ENCODE measurements at regions not wholly inside any gene's neighbourhood (a gene's known extent, or its start where the extent isn't known, plus 50 kb on each side); places are given as distances from the start of the nearest gene placed in this dataset.

DNA sequence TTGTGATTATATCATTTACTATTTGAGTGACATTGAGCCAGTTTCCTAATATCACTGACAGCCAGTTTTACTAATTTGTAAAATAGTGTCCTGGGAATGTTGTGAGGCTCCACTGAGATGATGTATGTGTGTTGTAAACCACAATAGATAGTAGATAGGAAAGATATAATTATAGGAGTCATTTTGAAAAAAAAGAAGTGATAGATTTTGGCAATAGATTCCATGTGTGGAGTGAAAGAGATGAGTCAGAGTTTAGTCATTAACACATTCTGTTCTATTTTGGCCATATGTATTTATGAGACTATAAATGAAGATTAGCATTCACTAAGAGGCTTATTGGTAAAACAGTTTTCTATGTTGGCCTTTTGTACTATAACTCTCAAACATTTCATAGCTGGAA lies 388.2 kb downstream of the FAM170A start:
- Mint-ChIP-seq H3K36me3 (ENCODE audit: low read depth, unreplicated experiment) (no peaks in the 10 kb centered on the region), H3K27me3 (ENCODE audit: unreplicated experiment) (no peaks in the 10 kb centered on the region), H3K4me3 (ENCODE audit: unreplicated experiment) (no peak overlapping the region), H3K4me1 (ENCODE audit: unreplicated experiment) (no peaks in the 10 kb centered on the region), H3K9me3 (ENCODE audit: unreplicated experiment) (no peaks in the 10 kb centered on the region), H3K27ac (ENCODE audit: unreplicated experiment) (no peak overlapping the region)
- TF ChIP-seq, protein P1, sequence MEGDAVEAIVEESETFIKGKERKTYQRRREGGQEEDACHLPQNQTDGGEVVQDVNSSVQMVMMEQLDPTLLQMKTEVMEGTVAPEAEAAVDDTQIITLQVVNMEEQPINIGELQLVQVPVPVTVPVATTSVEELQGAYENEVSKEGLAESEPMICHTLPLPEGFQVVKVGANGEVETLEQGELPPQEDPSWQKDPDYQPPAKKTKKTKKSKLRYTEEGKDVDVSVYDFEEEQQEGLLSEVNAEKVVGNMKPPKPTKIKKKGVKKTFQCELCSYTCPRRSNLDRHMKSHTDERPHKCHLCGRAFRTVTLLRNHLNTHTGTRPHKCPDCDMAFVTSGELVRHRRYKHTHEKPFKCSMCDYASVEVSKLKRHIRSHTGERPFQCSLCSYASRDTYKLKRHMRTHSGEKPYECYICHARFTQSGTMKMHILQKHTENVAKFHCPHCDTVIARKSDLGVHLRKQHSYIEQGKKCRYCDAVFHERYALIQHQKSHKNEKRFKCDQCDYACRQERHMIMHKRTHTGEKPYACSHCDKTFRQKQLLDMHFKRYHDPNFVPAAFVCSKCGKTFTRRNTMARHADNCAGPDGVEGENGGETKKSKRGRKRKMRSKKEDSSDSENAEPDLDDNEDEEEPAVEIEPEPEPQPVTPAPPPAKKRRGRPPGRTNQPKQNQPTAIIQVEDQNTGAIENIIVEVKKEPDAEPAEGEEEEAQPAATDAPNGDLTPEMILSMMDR (IDR thresholded peaks at IDR 0.05; ENCODE audit: unreplicated experiment) = no peak
- no peak for DNase-seq (ENCODE audit: low spot score)

DNA sequence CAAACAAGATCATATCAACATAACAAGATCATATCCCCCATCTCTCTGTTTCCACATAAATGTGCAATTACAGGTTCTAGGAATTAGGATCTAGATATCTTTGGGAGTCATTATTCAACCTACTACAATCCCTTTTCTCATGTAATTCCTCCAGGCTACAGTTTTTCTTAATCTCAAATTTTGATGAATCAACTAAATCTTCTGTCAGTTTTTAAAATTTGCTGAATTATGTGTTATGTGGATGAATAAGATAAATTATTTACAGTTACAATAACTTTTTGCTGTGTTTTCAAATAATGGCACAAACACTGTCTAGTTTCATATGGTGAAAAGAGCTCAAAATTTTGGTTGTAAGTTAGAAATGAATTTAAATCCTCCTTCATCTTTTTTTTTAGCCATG lies 405.8 kb downstream of the FAM170A start:
- Mint-ChIP-seq H3K4me1 (ENCODE audit: unreplicated experiment) (no peaks in the 10 kb centered on the region), H3K36me3 (ENCODE audit: low read depth, unreplicated experiment) (no peaks in the 10 kb centered on the region), H3K27ac (ENCODE audit: unreplicated experiment) (no peak overlapping the region), H3K4me3 (ENCODE audit: unreplicated experiment) (no peak overlapping the region), H3K27me3 (ENCODE audit: unreplicated experiment) (no peaks in the 10 kb centered on the region), H3K9me3 (ENCODE audit: unreplicated experiment) (no peaks in the 10 kb centered on the region)
- no peak for DNase-seq (ENCODE audit: low spot score)
- TF ChIP-seq, protein P1 (IDR thresholded peaks at IDR 0.05; ENCODE audit: unreplicated experiment) = no peak

DNA sequence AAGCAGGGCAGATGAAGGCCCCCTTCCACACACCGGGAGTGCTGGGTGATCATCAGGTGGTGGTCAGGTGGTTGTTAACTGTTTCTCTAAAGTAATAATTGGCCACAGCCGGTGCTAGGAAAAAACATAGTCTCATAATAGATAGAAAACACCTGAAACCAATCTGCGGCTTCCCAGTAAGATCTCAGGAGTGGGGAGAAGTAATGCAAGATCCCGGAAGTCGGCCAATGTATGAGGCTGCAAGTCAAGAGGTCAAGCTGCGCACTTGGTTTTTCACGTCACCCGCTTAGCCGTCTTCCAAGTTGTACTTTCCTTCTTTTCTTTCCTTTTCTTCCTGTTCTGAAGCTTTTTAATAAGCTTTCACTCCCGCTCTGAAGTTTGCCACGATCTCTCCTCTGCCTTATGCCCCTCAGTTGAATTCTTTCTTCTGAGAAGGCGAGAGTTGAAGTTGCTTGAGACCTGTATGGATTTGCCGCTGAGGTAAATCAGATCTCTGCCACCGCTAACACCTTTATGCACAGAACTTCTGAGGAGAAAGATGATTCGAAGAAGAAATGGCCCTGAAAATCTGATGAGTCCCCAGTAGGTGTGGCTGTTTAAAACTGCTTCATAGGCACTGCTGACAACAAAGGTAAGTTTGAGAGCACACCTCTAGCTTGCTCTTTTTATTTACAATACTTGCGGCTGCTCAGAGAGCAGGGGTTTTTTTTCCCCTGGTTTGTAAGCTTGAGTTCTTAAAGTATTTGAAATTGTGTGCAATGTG lies 406.6 kb downstream of the FAM170A start:
- no peaks in the 10 kb centered on the region for H3K9me3 Mint-ChIP-seq (ENCODE audit: unreplicated experiment)
- no peak overlapping the region for H3K27ac Mint-ChIP-seq (ENCODE audit: unreplicated experiment)
- H3K4me1 Mint-ChIP-seq (ENCODE audit: unreplicated experiment) = no peaks in the 10 kb centered on the region
- no peak overlapping the region for H3K4me3 Mint-ChIP-seq (ENCODE audit: unreplicated experiment)
- DNase-seq (ENCODE audit: low spot score) = no peak
- TF ChIP-seq, protein P1 (IDR thresholded peaks at IDR 0.05; ENCODE audit: unreplicated experiment) = no peak
- no peaks in the 10 kb centered on the region for H3K36me3 Mint-ChIP-seq (ENCODE audit: low read depth, unreplicated experiment)
- no peaks in the 10 kb centered on the region for H3K27me3 Mint-ChIP-seq (ENCODE audit: unreplicated experiment)

DNA sequence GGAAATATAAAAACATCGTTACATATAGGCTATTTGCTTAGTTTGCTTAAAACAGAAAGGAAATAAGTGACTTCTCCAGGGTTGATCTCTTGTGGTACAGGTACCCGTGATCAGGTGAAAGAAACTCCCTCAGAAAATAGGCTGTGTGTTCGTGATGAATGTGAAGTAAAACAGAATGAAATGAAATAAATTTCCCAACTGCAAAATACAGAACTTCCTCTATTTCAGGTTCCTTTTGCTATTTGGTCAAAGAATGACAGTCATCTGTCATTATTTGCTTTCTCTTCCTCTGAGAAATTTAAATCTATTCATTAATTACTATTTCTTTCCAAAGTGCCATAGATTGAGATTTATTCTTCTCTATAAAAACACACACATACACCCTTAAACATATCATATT lies 408.1 kb downstream of the FAM170A start:
- no peaks in the 10 kb centered on the region for H3K36me3 Mint-ChIP-seq (ENCODE audit: low read depth, unreplicated experiment)
- H3K9me3 Mint-ChIP-seq (ENCODE audit: unreplicated experiment) = no peaks in the 10 kb centered on the region
- TF ChIP-seq, protein P1 (IDR thresholded peaks at IDR 0.05; ENCODE audit: unreplicated experiment) = no peak
- no peak overlapping the region for H3K4me3 Mint-ChIP-seq (ENCODE audit: unreplicated experiment)
- no peak overlapping the region for H3K27ac Mint-ChIP-seq (ENCODE audit: unreplicated experiment)
- DNase-seq (ENCODE audit: low spot score) = no peak
- H3K4me1 Mint-ChIP-seq (ENCODE audit: unreplicated experiment) = no peaks in the 10 kb centered on the region
- no peaks in the 10 kb centered on the region for H3K27me3 Mint-ChIP-seq (ENCODE audit: unreplicated experiment)

DNA sequence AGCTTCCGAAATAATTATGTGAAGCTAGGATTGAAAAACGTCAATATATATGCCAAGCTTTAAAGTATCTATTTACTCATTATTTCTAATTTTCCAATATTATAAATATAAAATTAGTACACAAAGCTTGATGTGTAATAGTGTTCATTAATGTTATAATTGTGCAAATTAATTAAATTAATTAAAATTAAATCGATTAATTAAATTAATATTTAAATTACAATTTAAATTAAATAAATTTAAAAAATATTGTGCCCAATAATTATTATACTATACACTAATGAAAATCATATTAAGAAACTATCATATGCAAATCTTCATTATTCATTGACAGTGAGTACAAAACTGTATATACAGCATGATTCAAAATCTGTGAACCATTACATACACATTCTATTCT lies 409.8 kb downstream of the FAM170A start:
- TF ChIP-seq, protein P1 (IDR thresholded peaks at IDR 0.05; ENCODE audit: unreplicated experiment) = no peak
- Mint-ChIP-seq H3K4me3 (ENCODE audit: unreplicated experiment) (no peak overlapping the region), H3K9me3 (ENCODE audit: unreplicated experiment) (no peaks in the 10 kb centered on the region), H3K27ac (ENCODE audit: unreplicated experiment) (no peak overlapping the region), H3K36me3 (ENCODE audit: low read depth, unreplicated experiment) (no peaks in the 10 kb centered on the region), H3K27me3 (ENCODE audit: unreplicated experiment) (no peaks in the 10 kb centered on the region), H3K4me1 (ENCODE audit: unreplicated experiment) (no peaks in the 10 kb centered on the region)
- DNase-seq (ENCODE audit: low spot score) = no peak
